Activated CD4-positive, alpha-beta memory T cell treated with anti-CD3 and anti-CD28 coated beads, Interleukin-2, amount 10 ng/mL, durations not matched to agents 7 days and 5 days (primary cell): ENCODE measurements at regions not wholly inside any gene's neighbourhood (a gene's known extent, or its start where the extent isn't known, plus 50 kb on each side); places are given as distances from the start of the nearest gene placed in this dataset.
"Not testable (repeated sequence)": the region's sequence is repeated elsewhere in the genome, so short reads cannot be mapped to it uniquely, and the experiment has no call there.

Experiments used
- CTCF ChIA-PET: fragments of 350-600 bp; sonication (Branson Sonifier 250); formaldehyde crosslinking; loops from one replicate; lab custom pipeline; 2021; ENCODE audit warnings: antibody characterized with exemption, inconsistent platforms; lab: Charles Lee
- POLR2A ChIA-PET: fragments of 350-600 bp; sonication (Branson Sonifier 250); formaldehyde crosslinking; loops from one replicate; lab custom pipeline; 2021; ENCODE audit warnings: antibody characterized with exemption; lab: Charles Lee
- DNase-seq: peaks from one replicate; pipeline ENCODE4 v3.0.0-alpha.2; 2020
- H3K27ac Mint-ChIP-seq: one replicate; pipeline ENCODE4 v1.8.0; 2021; ENCODE audit warnings: mild to moderate bottlenecking, mixed read lengths
- H3K27me3 Mint-ChIP-seq: one replicate; pipeline ENCODE4 v1.8.0; 2021; ENCODE audit warnings: mixed read lengths
- H3K36me3 Mint-ChIP-seq: one replicate; pipeline ENCODE4 v1.8.0; 2021; ENCODE audit warnings: low read depth, mixed read lengths
- H3K4me1 Mint-ChIP-seq: one replicate; pipeline ENCODE4 v1.8.0; 2021; ENCODE audit warnings: mixed read lengths
- H3K4me3 Mint-ChIP-seq: one replicate; pipeline ENCODE4 v1.8.0; 2021; ENCODE audit warnings: mild to moderate bottlenecking, mixed read lengths
- H3K9me3 Mint-ChIP-seq: one replicate; pipeline ENCODE4 v1.8.0; 2021; ENCODE audit warnings: mixed read lengths

DNA sequence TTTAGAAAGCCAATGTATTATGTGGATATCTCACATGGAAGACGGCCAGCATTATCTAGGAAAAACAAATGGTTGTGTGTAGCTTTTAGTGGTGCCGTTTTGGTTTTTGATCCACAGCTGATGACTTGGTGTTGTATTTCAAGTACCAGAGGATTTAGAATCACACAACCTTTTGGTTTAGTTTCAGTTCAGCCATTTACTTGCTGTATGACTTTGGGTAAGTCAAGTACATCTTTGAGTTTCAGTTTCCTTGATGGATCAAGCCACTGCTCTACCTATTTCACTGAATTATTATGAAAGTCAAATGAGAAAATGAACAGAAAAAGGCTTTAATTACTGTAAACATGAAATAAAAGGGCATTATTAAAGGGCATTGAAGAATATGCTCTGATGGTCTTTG lies 205.6 kb downstream of the ZIC3 start:
- H3K27ac Mint-ChIP-seq, result no peak overlapping the region

DNA sequence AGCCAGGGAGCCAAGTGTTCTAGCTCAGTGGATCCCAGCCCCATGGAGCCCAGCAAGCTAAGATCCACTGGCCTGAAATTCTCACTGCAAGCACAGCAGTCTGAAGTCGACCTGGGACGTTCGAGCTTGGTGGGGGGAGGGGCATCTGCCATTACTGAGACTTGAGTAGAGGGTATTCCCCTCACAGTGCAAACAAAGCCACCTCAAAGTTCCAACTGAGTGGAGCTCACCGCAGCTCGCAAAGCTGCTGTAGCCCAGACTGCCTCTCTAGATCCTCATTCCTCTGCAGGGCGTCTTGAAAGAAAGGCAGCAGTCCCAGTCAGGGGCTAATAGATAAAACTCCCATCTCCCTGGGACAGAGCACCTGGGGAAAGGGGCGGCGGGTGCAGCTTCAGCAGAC lies 226.3 kb downstream of the ZIC3 start:
- no peak overlapping the region for H3K27ac Mint-ChIP-seq
- CTCF ChIA-PET, result no interaction called here
- H3K27me3 Mint-ChIP-seq, result no peaks in the 10 kb centered on the region
- H3K4me3 Mint-ChIP-seq, result no peak overlapping the region
- POLR2A ChIA-PET, result no interaction called here
- no peaks in the 10 kb centered on the region for H3K9me3 Mint-ChIP-seq
- no peaks in the 10 kb centered on the region for H3K4me1 Mint-ChIP-seq
- no peaks in the 10 kb centered on the region for H3K36me3 Mint-ChIP-seq
- DNase-seq, result no peak

More for the DNA sequence above, 205.6 kb downstream of the ZIC3 start:
- no peaks in the 10 kb centered on the region for H3K4me1 Mint-ChIP-seq
- no peaks in the 10 kb centered on the region for H3K36me3 Mint-ChIP-seq
- ChIA-PET CTCF (no interaction called here), POLR2A (no interaction called here)
- DNase-seq, result no peak
- H3K9me3 Mint-ChIP-seq, result no peaks in the 10 kb centered on the region
- no peak overlapping the region for H3K4me3 Mint-ChIP-seq
- no peaks in the 10 kb centered on the region for H3K27me3 Mint-ChIP-seq

DNA sequence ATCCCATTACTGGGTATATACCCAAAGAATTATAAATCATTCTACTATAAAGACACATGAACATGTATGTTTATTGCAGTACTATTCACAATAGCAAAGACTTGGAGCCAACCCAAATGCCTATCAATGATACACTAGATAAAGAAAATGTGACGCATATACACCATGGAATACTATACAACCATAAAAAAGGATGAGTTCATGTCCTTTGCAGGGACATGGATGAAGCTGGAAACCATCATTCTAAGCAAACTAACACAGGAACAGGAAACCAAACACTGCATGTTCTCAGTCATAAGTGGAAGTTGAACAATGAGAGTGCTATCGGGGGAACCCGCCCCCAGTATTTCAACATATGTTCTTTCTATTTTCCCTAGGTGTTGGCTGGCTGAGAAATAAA lies 232.0 kb downstream of the ZIC3 start:
- CTCF ChIA-PET, H3K27ac Mint-ChIP-seq, H3K4me3 Mint-ChIP-seq: not testable (repeated sequence)

DNA sequence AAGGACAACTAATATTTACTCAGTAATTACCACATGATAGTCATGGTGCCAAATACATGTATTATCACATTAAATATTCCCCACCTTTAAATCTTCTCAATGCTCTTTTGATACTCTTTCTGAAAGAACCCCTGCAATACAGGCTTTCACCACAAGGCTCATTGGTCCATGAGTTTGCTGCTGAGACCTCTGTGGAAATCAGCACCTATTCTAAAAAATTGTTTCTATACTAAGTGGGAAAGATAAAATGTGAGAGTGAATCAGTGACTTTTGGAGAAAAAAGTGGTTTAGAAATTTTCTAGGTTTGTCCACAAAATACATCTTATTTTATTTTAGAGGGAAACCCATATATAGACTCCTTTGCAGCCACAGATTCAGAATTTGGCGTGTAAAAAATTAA lies 257.3 kb downstream of the ZIC3 start:
- Mint-ChIP-seq H3K4me3 (no peak overlapping the region), H3K36me3 (no peaks in the 10 kb centered on the region), H3K27ac (no peak overlapping the region), H3K9me3 (no peaks in the 10 kb centered on the region), H3K27me3 (no peaks in the 10 kb centered on the region), H3K4me1 (no peaks in the 10 kb centered on the region)
- DNase-seq, result no peak
- ChIA-PET POLR2A (no interaction called here), CTCF (no interaction called here)

More for the DNA sequence above, 232.0 kb downstream of the ZIC3 start:
- H3K36me3 Mint-ChIP-seq, H3K27me3 Mint-ChIP-seq, DNase-seq, H3K4me1 Mint-ChIP-seq, POLR2A ChIA-PET, H3K9me3 Mint-ChIP-seq: not testable (repeated sequence)

DNA sequence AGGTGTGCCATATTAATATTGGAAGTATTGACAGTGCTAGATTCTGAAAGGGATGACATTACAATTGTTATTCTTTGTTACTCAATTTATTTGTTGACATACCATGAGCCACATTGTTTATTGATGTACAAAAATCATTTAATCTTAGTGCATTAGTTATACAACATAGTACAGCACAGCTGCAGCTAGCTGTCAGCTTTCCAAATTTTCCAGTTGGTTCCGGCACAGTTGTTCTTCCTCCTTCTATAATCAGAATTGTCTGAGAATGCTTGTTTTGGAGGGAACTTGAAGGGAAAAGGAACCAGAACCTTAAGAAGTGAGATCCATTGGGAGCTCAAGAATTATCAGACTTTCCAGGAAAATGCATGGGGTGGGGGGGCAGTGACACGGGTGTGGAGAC lies 281.4 kb downstream of the ZIC3 start:
- Mint-ChIP-seq H3K9me3 (no peaks in the 10 kb centered on the region), H3K4me1 (no peaks in the 10 kb centered on the region), H3K27ac (no peak overlapping the region), H3K27me3 (no peaks in the 10 kb centered on the region), H3K36me3 (no peaks in the 10 kb centered on the region), H3K4me3 (no peak overlapping the region)
- ChIA-PET CTCF (no interaction called here), POLR2A (no interaction called here)
- no peak for DNase-seq

DNA sequence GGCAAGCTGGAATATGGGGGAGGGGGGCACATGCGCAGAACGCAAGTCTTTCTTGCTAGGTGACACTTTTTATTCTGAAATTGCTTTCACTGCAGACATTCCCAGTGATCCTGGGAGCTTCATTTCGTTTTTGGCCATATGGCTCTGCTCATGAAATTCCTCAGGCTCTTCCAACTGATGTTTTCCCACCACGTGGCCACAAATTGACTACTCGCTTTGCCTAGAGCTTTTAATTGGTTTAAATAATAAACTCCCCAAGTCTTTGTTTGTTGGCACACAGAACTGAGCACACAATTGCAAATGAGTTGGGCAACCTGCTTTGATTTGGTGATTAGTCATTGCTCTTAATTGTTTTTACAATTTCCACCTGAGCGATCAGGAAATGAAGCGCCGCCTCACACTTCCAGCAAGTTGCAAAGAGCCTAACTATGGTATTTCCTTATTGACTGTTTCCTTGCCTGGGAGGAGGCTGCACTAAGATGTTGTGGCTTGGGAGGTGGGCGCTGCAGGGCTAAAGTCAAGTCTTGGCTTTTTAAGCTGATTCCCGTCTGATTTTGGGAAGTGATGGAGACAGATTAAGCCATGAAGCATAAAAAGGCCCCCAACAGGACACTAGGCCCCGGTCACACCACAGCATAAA lies 282.5 kb downstream of the ZIC3 start:
- CTCF ChIA-PET, result no interaction called here
- no peak overlapping the region for H3K4me3 Mint-ChIP-seq
- H3K4me1 Mint-ChIP-seq, result no peaks in the 10 kb centered on the region
- DNase-seq, result no peak
- no peaks in the 10 kb centered on the region for H3K9me3 Mint-ChIP-seq
- no peak overlapping the region for H3K27ac Mint-ChIP-seq
- H3K36me3 Mint-ChIP-seq, result no peaks in the 10 kb centered on the region
- POLR2A ChIA-PET, result no interaction called here
- H3K27me3 Mint-ChIP-seq, result no peaks in the 10 kb centered on the region

DNA sequence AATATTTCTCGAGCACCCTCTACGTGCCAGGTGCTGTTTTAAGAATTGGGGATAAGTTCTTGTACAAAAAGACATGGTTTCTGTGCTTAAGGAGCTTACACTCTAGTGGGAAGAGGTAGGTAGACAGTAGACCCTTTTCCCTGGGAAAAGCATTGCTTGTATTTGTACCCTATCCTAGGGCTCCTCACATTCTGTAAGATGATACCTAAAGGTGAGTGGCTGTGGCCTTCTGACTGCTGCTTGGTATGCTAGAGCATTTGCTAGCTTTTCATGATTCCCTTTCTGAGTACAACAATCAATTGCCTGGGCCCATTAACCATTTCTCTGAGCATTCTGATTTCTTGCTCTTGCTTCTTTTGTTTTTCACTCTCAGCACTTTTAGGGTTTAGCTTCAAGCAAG lies 286.6 kb downstream of the ZIC3 start:
- Mint-ChIP-seq H3K4me3 (no peak overlapping the region), H3K36me3 (no peaks in the 10 kb centered on the region), H3K4me1 (no peaks in the 10 kb centered on the region), H3K27me3 (no peaks in the 10 kb centered on the region), H3K27ac (no peak overlapping the region), H3K9me3 (no peaks in the 10 kb centered on the region)
- no peak for DNase-seq
- ChIA-PET POLR2A (no interaction called here), CTCF (no interaction called here)

DNA sequence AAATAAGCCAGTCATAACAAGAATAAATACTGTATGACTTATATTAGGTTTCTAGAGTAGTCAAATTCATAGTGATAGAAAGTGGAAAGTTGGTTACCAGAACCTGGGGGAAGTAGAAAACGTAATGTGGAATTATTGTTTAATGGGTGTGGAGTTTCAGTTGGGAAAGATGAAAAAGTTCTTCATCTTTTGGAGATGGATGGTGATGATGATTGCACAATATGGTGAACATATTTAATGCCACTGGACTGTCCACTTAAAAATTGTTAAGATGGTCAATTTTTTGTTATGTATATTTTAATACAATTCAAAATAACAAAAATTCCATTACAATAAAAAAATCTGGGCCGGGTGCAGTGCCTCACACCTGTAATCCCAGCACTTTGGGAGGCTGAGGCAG lies 289.6 kb downstream of the ZIC3 start:
- Mint-ChIP-seq H3K4me3 (no peak overlapping the region), H3K36me3 (no peaks in the 10 kb centered on the region), H3K9me3 (no peaks in the 10 kb centered on the region), H3K27ac (no peak overlapping the region), H3K27me3 (no peaks in the 10 kb centered on the region), H3K4me1 (no peaks in the 10 kb centered on the region)
- ChIA-PET POLR2A (no interaction called here), CTCF (no interaction called here)
- DNase-seq, result no peak

DNA sequence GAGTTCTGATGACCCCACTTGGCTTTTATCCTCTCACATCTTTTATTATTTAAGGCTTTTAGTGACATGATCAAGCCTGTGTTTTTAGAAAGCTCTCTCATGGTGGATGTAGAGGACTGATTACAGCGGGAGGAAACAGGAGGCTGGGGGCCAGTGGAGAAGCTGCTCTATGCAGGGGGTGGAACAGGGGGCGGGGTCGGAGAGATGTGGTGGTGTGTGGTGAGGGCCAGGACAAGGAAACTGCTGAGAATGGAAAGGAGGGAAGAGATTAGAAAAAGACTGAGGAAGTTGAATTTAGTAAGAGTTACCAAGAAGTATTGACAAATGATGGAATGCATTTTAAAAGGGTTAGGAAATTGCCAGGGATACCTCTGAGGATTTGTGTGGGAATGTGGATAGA lies 292.2 kb downstream of the ZIC3 start:
- Mint-ChIP-seq H3K4me3 (no peak overlapping the region), H3K4me1 (no peaks in the 10 kb centered on the region), H3K27me3 (no peaks in the 10 kb centered on the region), H3K9me3 (no peaks in the 10 kb centered on the region), H3K36me3 (no peaks in the 10 kb centered on the region), H3K27ac (no peak overlapping the region)
- ChIA-PET POLR2A (no interaction called here), CTCF (no interaction called here)
- DNase-seq, result no peak

DNA sequence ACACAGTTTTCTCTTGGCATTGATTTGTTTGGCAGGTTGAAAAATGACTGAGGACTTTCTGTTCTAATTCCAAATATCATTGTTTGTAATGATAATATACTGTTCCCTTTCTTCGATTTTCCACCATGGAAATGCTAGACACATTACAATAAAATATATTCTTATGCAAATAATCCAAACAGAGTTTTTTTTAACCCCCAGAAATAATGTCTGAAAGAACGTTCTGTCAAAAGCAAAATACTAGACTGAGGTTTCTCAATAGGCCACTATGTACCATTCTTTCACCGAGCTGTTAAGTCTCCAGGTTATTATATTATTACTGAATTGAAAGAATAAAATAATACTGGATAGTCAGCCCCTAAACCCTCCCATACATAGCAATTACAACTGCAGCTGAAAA lies 312.5 kb downstream of the ZIC3 start:
- Mint-ChIP-seq H3K27ac (no peak overlapping the region), H3K27me3 (no peaks in the 10 kb centered on the region), H3K4me1 (no peaks in the 10 kb centered on the region), H3K36me3 (no peaks in the 10 kb centered on the region), H3K4me3 (no peak overlapping the region), H3K9me3 (no peaks in the 10 kb centered on the region)
- POLR2A ChIA-PET, result no interaction called here
- no peak for DNase-seq
- CTCF ChIA-PET, result no interaction called here

DNA sequence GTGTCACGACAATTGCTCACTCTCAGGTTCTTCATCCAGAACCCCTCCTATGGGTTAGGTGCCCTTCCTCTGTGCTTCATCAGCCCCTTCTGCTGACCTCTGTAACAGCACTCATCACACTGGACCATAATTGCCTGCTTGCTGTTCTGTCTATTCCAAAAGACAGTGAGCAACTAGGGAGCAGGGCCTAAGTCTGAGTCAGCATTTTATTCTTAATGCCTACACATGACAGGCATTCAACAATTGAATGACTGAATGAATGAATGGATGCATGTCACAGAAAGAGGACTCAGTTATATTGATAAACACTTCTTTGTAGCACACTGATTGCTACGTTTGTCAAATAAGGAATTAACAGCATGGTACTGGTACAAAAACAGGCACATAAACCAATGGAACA lies 317.0 kb downstream of the ZIC3 start:
- DNase-seq, result no peak
- no peak overlapping the region for H3K27ac Mint-ChIP-seq
- CTCF ChIA-PET, result no interaction called here
- H3K4me1 Mint-ChIP-seq, result no peaks in the 10 kb centered on the region
- no peaks in the 10 kb centered on the region for H3K9me3 Mint-ChIP-seq
- no peaks in the 10 kb centered on the region for H3K27me3 Mint-ChIP-seq
- POLR2A ChIA-PET, result no interaction called here
- no peaks in the 10 kb centered on the region for H3K36me3 Mint-ChIP-seq
- H3K4me3 Mint-ChIP-seq, result no peak overlapping the region

DNA sequence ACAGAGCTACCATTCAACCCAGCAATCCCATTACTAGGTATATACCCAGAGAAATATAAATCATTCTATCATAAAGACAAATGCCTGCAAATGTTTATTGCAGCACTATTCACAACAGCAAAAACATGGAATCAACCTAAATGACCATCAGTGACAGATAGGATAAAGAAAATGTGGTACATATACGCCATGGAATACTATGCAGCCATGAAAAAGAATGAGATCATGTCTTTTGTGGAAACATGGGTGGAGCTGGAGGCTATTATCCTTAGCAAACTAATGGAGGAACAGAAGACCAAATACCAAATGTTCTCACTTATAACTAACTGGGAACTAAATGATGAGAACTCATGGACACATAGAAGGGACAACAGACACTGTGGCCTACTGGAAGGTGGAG lies 318.9 kb downstream of the ZIC3 start:
- DNase-seq, H3K4me1 Mint-ChIP-seq, H3K4me3 Mint-ChIP-seq, CTCF ChIA-PET, H3K27ac Mint-ChIP-seq, H3K36me3 Mint-ChIP-seq, H3K27me3 Mint-ChIP-seq, H3K9me3 Mint-ChIP-seq, POLR2A ChIA-PET: not testable (repeated sequence)

DNA sequence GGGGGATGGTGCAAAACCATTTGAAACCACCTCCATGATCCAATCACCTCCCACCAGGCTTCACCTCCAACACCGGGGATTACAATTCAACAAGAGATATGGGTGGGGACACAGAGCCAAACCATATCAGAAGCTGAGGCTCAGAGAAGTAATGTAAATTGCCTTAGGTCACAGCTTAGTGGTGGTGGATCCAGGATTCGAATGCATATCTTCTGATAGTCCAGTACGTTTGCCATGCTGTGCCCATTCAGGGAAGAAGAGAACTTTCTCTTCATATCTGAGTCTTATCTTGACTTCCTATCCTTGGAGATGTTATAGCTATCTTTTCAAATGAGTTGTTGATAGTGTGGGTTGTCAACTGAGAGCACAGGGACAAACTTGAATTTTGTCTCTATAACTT lies 325.5 kb downstream of the ZIC3 start:
- Mint-ChIP-seq H3K9me3 (peaks cover 3% of the 10 kb centered on the region), H3K36me3 (no peaks in the 10 kb centered on the region), H3K27ac (no peak overlapping the region), H3K4me1 (no peaks in the 10 kb centered on the region), H3K4me3 (no peak overlapping the region), H3K27me3 (no peaks in the 10 kb centered on the region)
- DNase-seq, result no peak
- CTCF ChIA-PET, result no interaction called here
- POLR2A ChIA-PET, result no interaction called here

DNA sequence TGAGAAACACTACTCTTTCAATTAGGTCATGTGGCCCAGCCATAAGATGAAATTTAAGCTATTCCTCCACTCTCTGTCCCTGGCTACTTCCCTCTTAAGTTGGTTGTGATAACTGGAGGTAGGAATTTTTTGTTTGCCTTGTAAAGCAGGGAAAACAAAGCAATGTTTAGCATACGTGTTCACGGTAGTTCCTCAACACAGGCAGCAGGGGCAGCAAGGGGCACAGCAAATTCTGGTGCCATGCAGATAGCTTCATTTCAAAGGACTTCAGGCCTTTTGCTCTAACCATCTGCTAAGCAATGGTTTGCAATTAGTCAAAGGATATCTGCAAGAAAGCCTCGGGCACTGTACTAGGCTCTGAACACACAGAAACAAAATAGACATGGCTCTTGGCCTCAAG lies 330.2 kb downstream of the ZIC3 start:
- no peaks in the 10 kb centered on the region for H3K4me1 Mint-ChIP-seq
- POLR2A ChIA-PET, result no interaction called here
- no peak overlapping the region for H3K27ac Mint-ChIP-seq
- no peak for DNase-seq
- no peak overlapping the region for H3K4me3 Mint-ChIP-seq
- no peaks in the 10 kb centered on the region for H3K27me3 Mint-ChIP-seq
- H3K9me3 Mint-ChIP-seq, result peaks cover 3% of the 10 kb centered on the region
- CTCF ChIA-PET, result no interaction called here
- H3K36me3 Mint-ChIP-seq, result no peaks in the 10 kb centered on the region
